ENCODE measurements at regions not wholly inside any gene's neighbourhood (a gene's known extent, or its start where the extent isn't known, plus 50 kb on each side); places are given as distances from the start of the nearest gene placed in this dataset.

GRCh38 chrX:805103-805670 lies 174.6 kb downstream of the SHOX start:
- no peak for DNase-seq (ENCODE audit: low read depth in 2 of 2)

GRCh38 chrX:802846-803245 lies 172.3 kb downstream of the SHOX start:
- DNase-seq (ENCODE audit: low read depth in 2 of 2) = no peak

DNA sequence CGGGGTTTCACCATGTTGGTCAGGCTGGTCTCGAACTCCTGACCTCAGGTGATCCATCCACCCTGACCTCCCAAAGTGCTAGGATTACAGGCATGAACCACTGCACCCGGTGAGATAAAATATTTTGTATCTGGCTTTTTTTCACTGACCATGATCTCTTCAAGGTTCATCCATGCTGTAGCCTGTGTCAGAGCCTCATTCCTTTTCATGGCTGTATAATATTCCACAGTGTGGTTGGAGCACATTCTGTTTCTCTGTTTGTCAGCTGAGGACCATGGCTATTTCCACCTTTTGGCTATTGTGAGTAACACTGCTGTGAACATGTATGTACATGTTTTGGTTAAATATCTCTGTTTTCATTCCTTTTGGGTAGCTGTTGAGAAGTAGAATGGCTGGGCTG lies 169.2 kb downstream of the SHOX start:
- DNase-seq (ENCODE audit: low read depth in 2 of 2) = no peak

GRCh38 chrX:794311-794710 lies 163.7 kb downstream of the SHOX start:
- no peak for DNase-seq (ENCODE audit: low read depth in 2 of 2)

- no peak for DNase-seq (ENCODE audit: low read depth in 2 of 2)
Observed at GRCh38 chrX:793216-793770, 162.7 kb downstream of the SHOX start.

GRCh38 chrX:791479-792034 lies 161.0 kb downstream of the SHOX start:
- DNase-seq (ENCODE audit: low read depth in 2 of 2) = no peak

- no peak for DNase-seq (ENCODE audit: low read depth in 2 of 2)
Observed at GRCh38 chrX:790783-791360, 160.3 kb downstream of the SHOX start.

- DNase-seq (ENCODE audit: low read depth in 2 of 2) = no peak
Observed at GRCh38 chrX:790041-790506, 159.5 kb downstream of the SHOX start.

DNA sequence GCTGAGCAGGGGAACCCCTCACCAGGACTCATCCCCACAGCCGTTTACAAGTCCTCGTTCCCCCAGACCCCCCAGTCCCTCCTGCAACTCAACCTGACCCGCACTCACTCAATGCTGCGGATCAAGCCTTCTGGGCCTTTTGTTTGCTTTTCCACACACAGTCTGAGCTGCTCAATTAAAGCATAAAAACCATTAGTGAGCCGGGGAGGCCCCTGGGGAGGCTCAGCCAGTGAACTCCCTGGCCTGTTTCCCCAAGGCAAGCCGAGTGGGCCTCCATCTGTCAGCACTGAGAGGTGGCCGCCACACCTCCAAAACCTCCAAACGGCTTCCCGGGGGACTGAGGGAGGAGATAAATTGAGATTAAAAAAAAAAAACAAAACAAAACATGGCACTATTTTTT lies 158.5 kb downstream of the SHOX start:
- DNase-seq (ENCODE audit: low read depth in 2 of 2) = no peak

GRCh38 chrX:786441-786881 lies 155.9 kb downstream of the SHOX start:
- DNase-seq (ENCODE audit: low read depth in 2 of 2) = no peak

DNA sequence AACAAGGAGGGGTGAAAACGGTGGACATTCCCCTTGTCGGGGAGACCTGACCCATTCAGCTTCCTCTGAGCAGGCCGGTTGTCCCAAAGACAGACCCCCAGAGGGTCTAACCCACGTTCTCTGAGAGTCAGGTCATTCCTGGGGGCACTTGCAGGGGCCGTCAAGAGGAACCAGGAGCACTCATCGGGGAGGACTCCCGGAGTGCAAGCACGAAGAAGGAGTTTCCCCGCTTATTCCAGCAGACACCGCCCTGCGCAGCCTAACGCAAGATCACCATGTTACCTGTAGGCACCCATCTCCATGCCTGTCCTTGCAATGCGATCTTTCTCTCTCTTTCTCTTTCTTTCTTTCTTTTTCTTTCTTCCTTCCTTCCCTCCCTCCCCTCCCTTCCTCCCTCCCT lies 154.2 kb downstream of the SHOX start:
- no peak for DNase-seq (ENCODE audit: low read depth in 2 of 2)

GRCh38 chrX:781224-782204 lies 150.9 kb downstream of the SHOX start:
- DNase-seq (ENCODE audit: low read depth in 2 of 2) = no peak

DNA sequence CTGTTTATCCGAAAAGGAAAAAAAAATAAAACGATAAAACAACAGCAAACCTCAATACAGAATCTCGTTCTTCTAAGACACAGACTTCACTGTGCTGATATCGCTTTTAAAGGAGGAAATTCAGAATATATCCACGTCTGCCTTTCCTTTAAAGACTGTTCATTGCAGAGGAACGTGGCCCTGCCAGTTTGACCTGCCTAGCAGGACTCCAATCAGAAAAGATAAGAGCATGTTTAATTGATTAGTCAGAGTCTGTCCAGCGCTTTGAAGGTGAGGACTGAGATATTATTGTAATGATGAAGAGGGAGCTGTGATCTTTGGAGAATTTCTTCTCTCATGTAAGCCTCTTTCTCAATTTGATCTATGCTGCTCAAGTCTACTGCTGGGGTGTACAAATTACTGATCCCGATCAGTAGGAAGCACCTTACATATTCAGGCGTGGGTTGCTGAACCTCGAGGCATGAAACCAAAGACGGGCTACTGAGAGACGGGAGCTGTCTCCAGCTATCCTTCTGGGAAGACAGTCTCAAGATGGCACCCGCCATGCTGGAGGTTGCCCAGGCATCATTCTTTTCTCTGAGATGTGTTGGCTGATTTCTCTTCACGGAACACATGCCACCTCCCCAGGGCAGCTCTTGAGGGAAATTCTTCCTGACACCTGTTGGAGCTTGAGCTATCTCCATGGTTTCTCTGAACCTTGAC lies 146.1 kb downstream of the SHOX start:
- DNase-seq (ENCODE audit: low read depth in 2 of 2) = no peak

DNA sequence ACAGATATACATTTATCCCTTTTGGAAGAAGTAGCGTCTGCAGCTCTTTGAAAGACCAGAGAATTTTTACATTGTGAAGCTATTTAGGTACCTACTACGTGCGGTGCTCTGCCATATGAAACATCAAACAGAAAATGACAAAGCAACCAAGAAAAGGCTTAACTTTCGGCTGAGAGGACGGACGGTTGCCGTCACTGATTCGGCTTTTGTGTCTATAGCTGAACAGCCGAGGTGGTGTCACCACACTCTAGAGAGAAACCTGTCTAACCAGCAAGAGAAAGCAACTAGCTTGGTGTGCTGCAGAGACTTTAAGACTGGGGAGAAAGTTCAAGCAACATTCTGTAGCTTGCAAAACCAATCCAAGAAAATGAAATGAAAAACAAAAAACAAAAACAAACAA lies 145.5 kb downstream of the SHOX start:
- no peak for DNase-seq (ENCODE audit: low read depth in 2 of 2)

- DNase-seq (ENCODE audit: low read depth in 2 of 2) = no peak
Observed at GRCh38 chrX:774536-774935, 143.9 kb downstream of the SHOX start.

DNA sequence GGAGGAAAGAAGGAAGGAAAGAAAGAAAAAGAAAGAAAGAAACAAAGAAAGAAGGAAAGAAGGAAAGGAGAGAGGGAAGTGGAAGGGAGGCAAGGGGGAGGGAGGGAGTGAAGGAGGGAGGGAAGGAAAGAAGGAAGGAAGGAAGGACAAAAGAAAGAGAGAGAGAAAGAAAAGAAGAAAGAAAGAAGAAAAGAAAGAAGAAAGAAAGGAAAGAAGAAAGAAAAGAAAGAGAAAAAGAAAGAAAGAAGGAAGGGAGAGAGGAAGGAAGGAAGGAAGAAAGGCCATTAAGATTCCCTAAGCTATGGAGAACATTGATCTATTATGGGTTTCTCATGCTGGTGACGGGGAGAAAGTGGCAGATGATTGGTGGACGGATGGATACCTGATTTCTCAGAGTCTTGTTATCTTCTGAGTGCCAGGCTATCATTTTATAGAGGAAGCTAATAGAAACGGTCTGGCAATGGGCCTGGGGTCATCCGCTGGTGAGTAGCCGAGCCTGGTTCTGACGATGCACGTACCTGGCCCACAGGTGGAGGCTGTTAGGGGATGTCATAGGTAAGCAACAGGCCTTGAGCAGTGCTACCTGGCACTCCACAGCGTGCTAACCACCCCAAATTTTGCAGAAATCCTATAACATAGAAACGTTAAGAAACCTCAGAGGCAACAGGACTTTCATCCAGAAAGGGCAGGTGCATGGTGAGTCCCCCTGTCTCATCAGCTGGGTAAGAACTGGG lies 142.9 kb downstream of the SHOX start:
- DNase-seq (ENCODE audit: low read depth in 2 of 2) = no peak

DNA sequence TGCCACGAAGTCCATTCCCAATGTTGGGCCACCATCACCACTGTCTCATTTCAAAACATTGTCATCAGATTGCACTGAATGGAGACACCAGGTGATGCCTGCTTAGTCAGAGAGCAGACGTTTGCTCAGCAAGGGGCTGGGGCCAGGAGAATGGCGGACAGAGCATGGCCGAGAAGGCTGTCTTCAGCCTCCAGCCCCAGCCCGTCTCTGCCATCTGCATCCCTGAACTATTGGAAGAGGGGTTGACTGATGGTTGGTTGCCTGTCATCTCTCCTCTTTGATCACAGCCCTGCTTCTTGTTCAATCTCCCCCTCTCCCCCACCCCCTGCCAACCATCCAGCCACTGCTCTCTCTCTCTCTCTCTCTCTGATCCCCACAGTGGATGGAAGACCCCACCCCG lies 140.9 kb downstream of the SHOX start:
- DNase-seq (ENCODE audit: low read depth in 2 of 2) = no peak

DNA sequence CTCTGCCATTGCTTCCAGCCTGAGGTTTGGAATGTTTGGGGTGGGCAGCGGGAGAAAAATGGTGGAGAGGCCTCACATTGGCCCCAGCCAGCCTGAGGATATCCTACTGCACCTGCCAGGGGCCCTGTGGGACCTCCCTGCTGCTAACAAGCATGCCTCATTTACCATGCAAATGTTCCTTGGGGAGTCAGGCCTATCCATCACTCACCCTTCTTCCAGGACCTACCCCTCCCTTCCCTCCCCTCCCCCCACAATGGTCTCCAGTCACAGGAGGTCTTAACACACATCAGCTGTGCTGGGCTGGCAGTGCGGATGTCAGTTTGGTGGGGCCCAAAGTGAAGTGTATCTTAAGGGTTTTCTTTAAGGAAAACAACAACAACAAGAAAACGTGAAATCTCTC lies 139.2 kb downstream of the SHOX start:
- no peak for DNase-seq (ENCODE audit: low read depth in 2 of 2)

- DNase-seq (ENCODE audit: low read depth in 2 of 2) = no peak
Observed at GRCh38 chrX:768596-768995, 138.0 kb downstream of the SHOX start.

GRCh38 chrX:758917-759316 lies 128.3 kb downstream of the SHOX start:
- no peak for DNase-seq (ENCODE audit: low read depth in 2 of 2)

DNA sequence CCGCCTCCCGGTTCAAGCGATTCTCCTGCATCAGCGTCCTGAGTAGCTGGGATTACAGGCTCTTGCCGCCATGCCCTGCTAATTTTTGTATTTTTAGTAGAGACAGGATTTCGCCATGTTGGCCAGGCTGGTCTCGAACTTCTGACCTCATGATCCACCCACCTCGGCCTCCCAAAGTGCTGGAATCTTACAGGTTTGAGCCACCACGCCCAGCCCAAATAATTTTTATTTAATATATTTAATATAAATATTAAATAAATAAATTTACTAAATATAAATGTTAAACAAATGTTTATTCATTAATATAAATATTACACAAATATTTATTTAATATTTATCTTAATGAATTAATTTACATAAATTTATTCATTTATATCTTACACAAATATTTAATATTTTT lies 120.2 kb downstream of the SHOX start:
- DNase-seq (ENCODE audit: low read depth in 2 of 2) = no peak

Data from stimulated activated CD8-positive, alpha-beta memory T cell treated with anti-CD3 and anti-CD28 coated beads, Interleukin-7, amount 100 ng/mL, for 1 hour (primary cell).